GM20000 (cell line): ENCODE measurements at regions not wholly inside any gene's neighbourhood (a gene's known extent, or its start where the extent isn't known, plus 50 kb on each side); places are given as distances from the start of the nearest gene placed in this dataset.

Source experiments
- DNase-seq: peaks from one replicate; pipeline ENCODE4 v3.0.0; 2012; ENCODE audit warnings: low spot score
- CTCF ChIP-seq: IDR thresholded peaks from 2 replicates; pipeline ENCODE4 v1.5.1; 2012; ENCODE audit warnings: mild to moderate bottlenecking, control low read depth; ENCODE audit errors: extremely low read depth, missing control alignments

GRCh38 chr7:45241339-45242109 is 83.9 kb downstream of the RAMP3 start:
- no peak for TF ChIP-seq CTCF
- DNase-seq = no peak

DNA sequence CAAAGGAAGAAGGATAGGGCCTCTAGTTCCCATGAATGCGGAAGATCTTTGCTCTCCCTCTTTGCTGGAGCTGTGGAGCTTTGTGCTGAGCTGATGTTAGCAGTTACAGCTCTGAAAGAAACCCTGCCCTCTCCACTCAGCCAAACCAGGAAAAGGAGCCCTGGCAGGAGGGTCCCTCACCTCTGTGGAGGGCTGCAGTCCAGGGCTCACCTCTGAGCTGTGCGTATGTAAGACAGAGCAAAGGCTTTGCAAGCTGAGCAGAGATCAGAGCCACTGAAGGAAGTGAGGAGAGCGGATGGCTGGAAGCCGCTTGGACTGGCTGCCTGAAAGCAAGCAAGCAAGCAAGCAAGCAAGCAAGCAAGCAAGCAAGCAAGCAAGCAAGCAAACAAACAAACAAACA is 84.7 kb downstream of the RAMP3 start:
- TF ChIP-seq CTCF = no peak
- no peak for DNase-seq

- no peak for TF ChIP-seq CTCF
- no peak for DNase-seq
These were observed 85.1 kb downstream of the RAMP3 start for GRCh38 chr7:45242698-45243097.

GRCh38 chr7:45244981-45245380 is 87.4 kb downstream of the RAMP3 start:
- no peak for DNase-seq
- TF ChIP-seq CTCF = no peak

- no peak for DNase-seq
- TF ChIP-seq CTCF = no peak
These were observed 88.7 kb downstream of the RAMP3 start for GRCh38 chr7:45246339-45246738.

DNA sequence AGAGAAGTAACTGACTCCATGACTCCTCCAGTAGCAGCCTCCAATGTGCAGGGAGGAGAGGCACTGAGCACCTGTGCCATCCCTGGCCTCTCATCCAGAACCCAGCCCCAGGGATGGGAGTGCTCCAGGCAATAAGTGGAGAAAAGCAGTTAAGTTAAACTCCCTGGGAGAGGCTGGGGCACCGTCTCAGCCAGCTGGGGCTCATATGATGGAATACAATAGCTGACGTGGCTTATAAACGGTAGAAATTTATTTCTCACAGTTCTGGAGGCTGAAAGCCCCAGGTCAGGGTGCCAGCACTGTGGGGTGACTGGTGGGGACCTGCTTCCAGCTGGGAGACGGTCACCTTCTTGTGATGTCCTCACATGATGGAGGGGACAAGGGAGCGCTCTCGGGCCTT is 94.7 kb downstream of the RAMP3 start:
- DNase-seq = no peak
- no peak for TF ChIP-seq CTCF

DNA sequence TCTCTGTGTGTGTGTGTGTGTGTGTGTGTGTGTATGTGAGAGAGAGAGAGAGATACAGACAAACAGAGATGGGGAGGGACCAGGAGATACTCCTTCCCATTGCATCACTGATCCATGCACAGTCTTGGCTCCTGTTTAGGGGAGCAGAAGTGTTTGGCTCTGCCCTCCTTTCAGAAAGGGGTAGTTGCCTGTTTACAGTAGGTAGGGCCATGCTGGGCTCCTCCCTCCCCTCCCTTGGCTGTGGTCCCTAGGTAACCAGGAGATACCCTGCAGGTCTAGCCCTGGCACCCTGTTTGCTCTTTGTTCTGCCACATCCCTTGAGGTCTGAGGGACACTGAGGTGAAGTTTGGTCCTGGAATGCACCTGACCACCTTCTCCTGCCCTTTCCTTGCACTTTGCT is 95.3 kb downstream of the RAMP3 start:
- no peak for TF ChIP-seq CTCF
- no peak for DNase-seq
